Tibial nerve (tissue), 4 donors: ENCODE measurements at regions not wholly inside any gene's neighbourhood (a gene's known extent, or its start where the extent isn't known, plus 50 kb on each side); places are given as distances from the start of the nearest gene placed in this dataset.

ENCODE experiments used
- EP300 ChIP-seq, 2 donors: sonication (generic); formaldehyde crosslinking; IDR thresholded peaks; one replicate each; pipeline ENCODE4 v1.6.1; 2017; ENCODE audit warnings: antibody characterized with exemption in 2 of 2, mild to moderate bottlenecking in 1 of 2
- POLR2A ChIP-seq, 2 donors: fragments of 450-650 bp; IDR thresholded peaks; one replicate each; pipeline ENCODE4 v1.6.1; 2017; ENCODE audit warnings: antibody characterized with exemption in 2 of 2, mild to moderate bottlenecking in 2 of 2, moderate library complexity in 2 of 2
- TF ChIP-seq, protein P1 (sequence below), 5 experiments: fragments of 200-600 bp in 3 of 5; fragments of 450-650 bp in 2 of 5; sonication (generic) in 3 of 5; IDR thresholded peaks; one replicate each; pipeline ENCODE4 v1.5.1; 2016 to 2019; ENCODE audit warnings: antibody characterized with exemption in 5 of 5, mild to moderate bottlenecking in 3 of 5, moderate library complexity in 2 of 5

DNA sequence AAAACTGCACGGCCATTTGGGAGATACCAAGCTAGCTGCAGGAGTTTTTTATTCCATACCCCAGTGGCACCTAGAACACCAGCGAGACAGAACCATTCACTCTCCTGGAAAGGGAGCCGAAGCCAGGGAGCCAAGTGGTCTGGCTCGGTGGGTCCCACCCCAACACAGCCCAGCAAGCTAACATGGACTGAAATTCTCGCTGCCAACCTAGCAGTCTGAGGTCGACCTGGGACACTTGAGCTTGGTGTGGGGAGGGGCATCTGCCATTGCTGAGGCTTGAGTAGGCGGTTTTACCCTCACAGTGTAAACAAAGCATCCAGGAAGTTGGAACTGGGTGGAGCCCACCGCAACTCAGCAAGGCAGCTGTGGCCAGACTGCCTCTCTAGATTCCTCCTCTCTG is 108.9 kb upstream of the CHD1 start:
- TF ChIP-seq, protein P1, sequence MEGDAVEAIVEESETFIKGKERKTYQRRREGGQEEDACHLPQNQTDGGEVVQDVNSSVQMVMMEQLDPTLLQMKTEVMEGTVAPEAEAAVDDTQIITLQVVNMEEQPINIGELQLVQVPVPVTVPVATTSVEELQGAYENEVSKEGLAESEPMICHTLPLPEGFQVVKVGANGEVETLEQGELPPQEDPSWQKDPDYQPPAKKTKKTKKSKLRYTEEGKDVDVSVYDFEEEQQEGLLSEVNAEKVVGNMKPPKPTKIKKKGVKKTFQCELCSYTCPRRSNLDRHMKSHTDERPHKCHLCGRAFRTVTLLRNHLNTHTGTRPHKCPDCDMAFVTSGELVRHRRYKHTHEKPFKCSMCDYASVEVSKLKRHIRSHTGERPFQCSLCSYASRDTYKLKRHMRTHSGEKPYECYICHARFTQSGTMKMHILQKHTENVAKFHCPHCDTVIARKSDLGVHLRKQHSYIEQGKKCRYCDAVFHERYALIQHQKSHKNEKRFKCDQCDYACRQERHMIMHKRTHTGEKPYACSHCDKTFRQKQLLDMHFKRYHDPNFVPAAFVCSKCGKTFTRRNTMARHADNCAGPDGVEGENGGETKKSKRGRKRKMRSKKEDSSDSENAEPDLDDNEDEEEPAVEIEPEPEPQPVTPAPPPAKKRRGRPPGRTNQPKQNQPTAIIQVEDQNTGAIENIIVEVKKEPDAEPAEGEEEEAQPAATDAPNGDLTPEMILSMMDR (IDR thresholded peaks at IDR 0.05), result no peak
- TF ChIP-seq POLR2A (IDR thresholded peaks at IDR 0.05), result no peak
- TF ChIP-seq EP300 (IDR thresholded peaks at IDR 0.05), result no peak
